ENCODE measurements at regions not wholly inside any gene's neighbourhood (a gene's known extent, or its start where the extent isn't known, plus 50 kb on each side); places are given as distances from the start of the nearest gene placed in this dataset.
A peak's percentile ranks its signal among the peaks of the same experiment; 100 is the strongest.

- TF ChIP-seq CTCF (IDR thresholded peaks at IDR 0.05): no peak
- ATAC-seq (no peak), DNase-seq (no peak)
- no peak overlapping the region for H3K4me3 ChIP-seq
- H3K36me3 ChIP-seq: no peaks in the 10 kb centered on the region
- intact Hi-C loops (cut with DNase I): no loop called here
- no peaks in the 10 kb centered on the region for H3K27me3 ChIP-seq (ENCODE audit: low read depth)
- H3K9me3 ChIP-seq: no peaks in the 10 kb centered on the region
- no peak overlapping the region for H3K27ac ChIP-seq
- H3K4me1 ChIP-seq: no peaks in the 10 kb centered on the region
These were observed 372.0 kb downstream of the RPS6KC1 start for GRCh38 chr1:213423041-213423440.

GRCh38 chr1:213423605-213424004 is 372.6 kb downstream of the RPS6KC1 start:
- H3K4me3 ChIP-seq: no peak overlapping the region
- no peaks in the 10 kb centered on the region for H3K36me3 ChIP-seq
- no peaks in the 10 kb centered on the region for H3K9me3 ChIP-seq
- H3K27me3 ChIP-seq (ENCODE audit: low read depth): no peaks in the 10 kb centered on the region
- peak in 1 of 2 donors; percentile 44 for ATAC-seq
- TF ChIP-seq CTCF (IDR thresholded peaks at IDR 0.05): no peak
- H3K4me1 ChIP-seq: no peaks in the 10 kb centered on the region
- intact Hi-C loops (cut with DNase I): no loop called here
- no peak overlapping the region for H3K27ac ChIP-seq
- DNase-seq: no peak

- H3K4me1 ChIP-seq: no peaks in the 10 kb centered on the region
- no peak overlapping the region for H3K27ac ChIP-seq
- DNase-seq (no peak), ATAC-seq (no peak)
- TF ChIP-seq CTCF (IDR thresholded peaks at IDR 0.05): no peak
- intact Hi-C loops (cut with DNase I): no loop called here
- no peaks in the 10 kb centered on the region for H3K9me3 ChIP-seq
- H3K4me3 ChIP-seq: no peak overlapping the region
- H3K36me3 ChIP-seq: no peaks in the 10 kb centered on the region
- H3K27me3 ChIP-seq (ENCODE audit: low read depth): no peaks in the 10 kb centered on the region
These were observed 374.5 kb downstream of the RPS6KC1 start for GRCh38 chr1:213425376-213426030.

GRCh38 chr1:213429642-213430041 is 378.6 kb downstream of the RPS6KC1 start:
- no peak for TF ChIP-seq CTCF (IDR thresholded peaks at IDR 0.05)
- no peak for DNase-seq
- no peaks in the 10 kb centered on the region for H3K9me3 ChIP-seq
- H3K4me3 ChIP-seq: no peak overlapping the region
- no peaks in the 10 kb centered on the region for H3K36me3 ChIP-seq
- ATAC-seq: no peak
- H3K4me1 ChIP-seq: no peaks in the 10 kb centered on the region
- no peaks in the 10 kb centered on the region for H3K27me3 ChIP-seq (ENCODE audit: low read depth)
- intact Hi-C loops (cut with DNase I): no loop called here
- H3K27ac ChIP-seq: no peak overlapping the region

GRCh38 chr1:213435715-213436114 is 384.7 kb downstream of the RPS6KC1 start:
- Histone ChIP-seq H3K9me3 (no peaks in the 10 kb centered on the region), H3K4me3 (no peak overlapping the region), H3K27me3 (ENCODE audit: low read depth) (no peaks in the 10 kb centered on the region), H3K36me3 (no peaks in the 10 kb centered on the region), H3K4me1 (no peaks in the 10 kb centered on the region), H3K27ac (no peak overlapping the region)
- no peak for TF ChIP-seq CTCF (IDR thresholded peaks at IDR 0.05)
- intact Hi-C loops (cut with DNase I): no loop called here
- DNase-seq: no peak
- ATAC-seq: no peak

All from lower lobe of right lung (tissue), 2 donors.